ENCODE measurements at regions not wholly inside any gene's neighbourhood (a gene's known extent, or its start where the extent isn't known, plus 50 kb on each side); places are given as distances from the start of the nearest gene placed in this dataset.

GRCh38 chr7:94195201-94195600 lies 191.0 kb upstream of the BET1 start:
- TF ChIP-seq, protein P1, sequence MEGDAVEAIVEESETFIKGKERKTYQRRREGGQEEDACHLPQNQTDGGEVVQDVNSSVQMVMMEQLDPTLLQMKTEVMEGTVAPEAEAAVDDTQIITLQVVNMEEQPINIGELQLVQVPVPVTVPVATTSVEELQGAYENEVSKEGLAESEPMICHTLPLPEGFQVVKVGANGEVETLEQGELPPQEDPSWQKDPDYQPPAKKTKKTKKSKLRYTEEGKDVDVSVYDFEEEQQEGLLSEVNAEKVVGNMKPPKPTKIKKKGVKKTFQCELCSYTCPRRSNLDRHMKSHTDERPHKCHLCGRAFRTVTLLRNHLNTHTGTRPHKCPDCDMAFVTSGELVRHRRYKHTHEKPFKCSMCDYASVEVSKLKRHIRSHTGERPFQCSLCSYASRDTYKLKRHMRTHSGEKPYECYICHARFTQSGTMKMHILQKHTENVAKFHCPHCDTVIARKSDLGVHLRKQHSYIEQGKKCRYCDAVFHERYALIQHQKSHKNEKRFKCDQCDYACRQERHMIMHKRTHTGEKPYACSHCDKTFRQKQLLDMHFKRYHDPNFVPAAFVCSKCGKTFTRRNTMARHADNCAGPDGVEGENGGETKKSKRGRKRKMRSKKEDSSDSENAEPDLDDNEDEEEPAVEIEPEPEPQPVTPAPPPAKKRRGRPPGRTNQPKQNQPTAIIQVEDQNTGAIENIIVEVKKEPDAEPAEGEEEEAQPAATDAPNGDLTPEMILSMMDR (IDR thresholded peaks at IDR 0.05; ENCODE audit: low read depth, low read length) = no peak
- no peak for TF ChIP-seq EZH2phosphoT487 (IDR thresholded peaks at IDR 0.05; ENCODE audit: low read depth)

All from OCI-LY3 (cell line).